GM12878 (cell line): ENCODE measurements at regions not wholly inside any gene's neighbourhood (a gene's known extent, or its start where the extent isn't known, plus 50 kb on each side); places are given as distances from the start of the nearest gene placed in this dataset.

Experiments used
- ATAC-seq: fragments of 200-7000 bp; cut with Tn5 transposase; 3 replicates; pipeline ENCODE4 v1.9.1; 2020; ENCODE audit warnings: mild to moderate bottlenecking, moderate library complexity
- BruUV-seq: library from RNA; stranded (reverse); fragments of 400-500 nt; replicated peaks from 2 replicates; lab custom pipeline; 2021; lab: Mats Ljungman, UMichigan
- CTCF ChIA-PET: fragments of 300-600 bp; sonication (Branson Sonifier 250); formaldehyde crosslinking; extraction: SDS; loops from one replicate; lab custom pipeline; 2021; ENCODE audit warnings: inconsistent platforms; lab: Yijun Ruan, JAX
- POLR2A ChIA-PET: fragments of 350-600 bp; formaldehyde crosslinking; extraction: SDS; loops from one replicate; lab custom pipeline; 2021; ENCODE audit warnings: inconsistent platforms; lab: Charles Lee
- RAD21 ChIA-PET: fragments of 300-600 bp; sonication (Branson Sonifier 250); formaldehyde crosslinking; loops from one replicate; lab custom pipeline; 2023; ENCODE audit warnings: antibody characterized with exemption; ENCODE audit not compliant: unreplicated experiment; lab: Charles Lee
- SMC1A ChIA-PET: fragments of 300-600 bp; sonication (Branson Sonifier 250); formaldehyde crosslinking; loops from one replicate; lab custom pipeline; 2023; ENCODE audit not compliant: unreplicated experiment, uncharacterized antibody; lab: Charles Lee
- DNase-seq: peaks from one replicate; pipeline ENCODE4 v3.0.0-alpha.2; 2011; ENCODE audit warnings: low read depth, low spot score
- FAIRE-seq: peaks from 3 replicates; lab custom pipeline; 2011; peaks lifted over from hg19 to GRCh38; lab: Jason Lieb, UNC
- H2AFZ ChIP-seq: 2 replicates; pipeline ENCODE4 v1.6.0; 2011; ENCODE audit warnings: low read depth, low read length, control low read depth; ENCODE audit not compliant: control insufficient read depth
- H3K27ac ChIP-seq: 2 replicates; pipeline ENCODE4 v1.5.1; 2011; ENCODE audit warnings: control low read depth; ENCODE audit not compliant: control insufficient read depth, insufficient read depth
- H3K27me3 ChIP-seq, 2 experiments: replicated peaks in 1 of 2; 2 replicates each; pipeline versions ENCODE4 v1.6.0 to v1.6.1; 2011; ENCODE audit warnings: low read length in 1 of 2; ENCODE audit not compliant: control insufficient read depth in 2 of 2, insufficient read depth in 2 of 2
- H3K36me3 ChIP-seq, 2 experiments: 2 replicates each; pipeline ENCODE4 v1.5.1; 2011; ENCODE audit warnings: low read length in 1 of 2; ENCODE audit not compliant: control insufficient read depth in 2 of 2, insufficient read depth in 2 of 2
- H3K4me1 ChIP-seq: 2 replicates; pipeline ENCODE4 v1.6.1; 2011; ENCODE audit warnings: mild to moderate bottlenecking, low read length, moderate library complexity, mixed read lengths; ENCODE audit not compliant: control insufficient read depth, insufficient read depth
- H3K4me2 ChIP-seq: 2 replicates; pipeline ENCODE4 v1.6.0; 2011; ENCODE audit warnings: control low read depth; ENCODE audit not compliant: control insufficient read depth, insufficient read depth
- H3K4me3 ChIP-seq: fragments of 200-600 bp; sonication (generic); 2 replicates; pipeline ENCODE4 v1.5.1; 2016
- H3K79me2 ChIP-seq: 2 replicates; pipeline ENCODE4 v1.6.0; 2011; ENCODE audit warnings: low read length; ENCODE audit not compliant: control insufficient read depth, insufficient read depth
- H3K9ac ChIP-seq: 2 replicates; pipeline ENCODE4 v1.8.0; 2011; ENCODE audit warnings: low read length, control low read depth, mixed read lengths; ENCODE audit not compliant: control insufficient read depth, insufficient read depth
- H3K9me3 ChIP-seq: replicated peaks from 3 replicates; pipeline ENCODE4 v1.5.1; 2011; ENCODE audit warnings: mild to moderate bottlenecking, low read length; ENCODE audit not compliant: control insufficient read depth, insufficient read depth
- H4K20me1 ChIP-seq: 2 replicates; pipeline ENCODE4 v1.6.0; 2011; ENCODE audit not compliant: control insufficient read depth, insufficient read depth
- CBX5 ChIP-seq: sonication (generic); IDR thresholded peaks from 2 replicates; pipeline ENCODE4 v1.6.1; 2016; ENCODE audit warnings: low read depth, moderate library complexity, mild to moderate bottlenecking, inconsistent platforms
- IRF4 ChIP-seq: IDR thresholded peaks from 2 replicates; pipeline ENCODE4 v1.6.1; 2011; ENCODE audit warnings: low read depth, low read length
- MEF2B ChIP-seq: fragments of 450-650 bp; IDR thresholded peaks from 2 replicates; pipeline ENCODE4 v1.6.1; 2018; ENCODE audit warnings: mild to moderate bottlenecking, moderate library complexity; ENCODE audit not compliant: partially characterized antibody, poor library complexity, severe bottlenecking
- NBN ChIP-seq: fragments of 450-650 bp; IDR thresholded peaks from 2 replicates; pipeline ENCODE4 v1.6.1; 2016
- NFYB ChIP-seq: IDR thresholded peaks from 2 replicates; pipeline ENCODE4 v1.6.1; 2011; ENCODE audit warnings: low read depth, mild to moderate bottlenecking, low read length, improper control_type of control experiment, moderate library complexity; ENCODE audit not compliant: insufficient read depth
- PBX3 ChIP-seq: IDR thresholded peaks from 2 replicates; pipeline ENCODE4 v1.6.1; 2011; ENCODE audit warnings: mild to moderate bottlenecking, low read depth, low read length, moderate library complexity; ENCODE audit not compliant: insufficient replicate concordance
- POU2F2 ChIP-seq: IDR thresholded peaks from 3 replicates; pipeline ENCODE4 v1.6.1; 2011; ENCODE audit warnings: low read depth, mild to moderate bottlenecking, low read length, borderline replicate concordance
- RAD21 ChIP-seq: IDR thresholded peaks from 2 replicates; pipeline ENCODE4 v1.6.1; 2011; ENCODE audit warnings: mild to moderate bottlenecking, low read depth, low read length, moderate library complexity; ENCODE audit not compliant: insufficient read depth
- SREBF2 ChIP-seq: IDR thresholded peaks from 2 replicates; pipeline ENCODE4 v1.6.1; 2012; ENCODE audit warnings: mild to moderate bottlenecking, low read length
- TBL1XR1 ChIP-seq: IDR thresholded peaks from 2 replicates; pipeline ENCODE4 v1.6.1; 2012; ENCODE audit warnings: low read depth, low read length, improper control_type of control experiment
- WRNIP1 ChIP-seq: IDR thresholded peaks from 2 replicates; pipeline ENCODE4 v1.6.1; 2011; ENCODE audit warnings: low read depth, low read length, improper control_type of control experiment, borderline replicate concordance
- YY1 ChIP-seq: IDR thresholded peaks from 2 replicates; pipeline ENCODE4 v1.6.1; 2011; ENCODE audit warnings: low read depth, mild to moderate bottlenecking, low read length
- ZNF592 ChIP-seq: fragments of 450-650 bp; IDR thresholded peaks from 2 replicates; pipeline ENCODE4 v1.6.1; 2017; ENCODE audit warnings: mild to moderate bottlenecking, moderate library complexity
- ZNF622 ChIP-seq: fragments of 450-650 bp; IDR thresholded peaks from 2 replicates; pipeline ENCODE4 v1.6.1; 2017; ENCODE audit warnings: mild to moderate bottlenecking, inconsistent platforms
- WGBS: methylation state at CpG from one replicate; pipeline ENCODE4 v1.1.6; 2016; ENCODE audit warnings: low lambda C conversion rate; ENCODE audit not compliant: insufficient replicate concordance, insufficient coverage; ENCODE audit errors: missing lambda C conversion rate; 5-methylcytosine and 5-hydroxymethylcytosine counted together
- in situ Hi-C: fragments of 300-500 bp; cut with MboI; formaldehyde crosslinking; loops from 9 replicates; pipeline ENCODE4 v1.14.3; 2018; ENCODE audit warnings: mixed read lengths
- intact Hi-C: fragments of 100-400 bp; cut with micrococcal nuclease; formaldehyde crosslinking; loops from one replicate; pipeline ENCODE4 v1.14.2; 2022; ENCODE audit not compliant: unreplicated experiment
- TF ChIP-seq, protein P1 (sequence below): fragments of 150-350 bp; IDR thresholded peaks from 2 replicates; pipeline ENCODE4 v1.6.1; 2014; ENCODE audit warnings: mild to moderate bottlenecking, low read depth, low read length

- peak; percentile 81 for TF ChIP-seq TBL1XR1
- TF ChIP-seq NBN = 0 out of 2 replicates have a peak, but pooled peaks have one; percentile 49
- TF ChIP-seq ZNF592 = no peak
- 0 out of 2 replicates have a peak, but pooled peaks have one; percentile 42 for TF ChIP-seq IRF4
- TF ChIP-seq CBX5 = peak; percentile 27; the same call in 1 of the 2 replicates
Observed at GRCh38 chr5:68369457-68370125, 154.0 kb downstream of the PIK3R1 start (continued).

GRCh38 chr5:68370196-68370595 is 154.6 kb downstream of the PIK3R1 start:
- SMC1A ChIA-PET = interaction anchor here (0.6 to 5.3 kb wide), 23 partner anchors 8 to 85 kb away, joined by 3 to 36 read pairs (median 4); no protein-coding TSS in a partner anchor
- no peak for FAIRE-seq
- TF ChIP-seq ZNF622 = no peak
- no peak for TF ChIP-seq YY1
- no peak for TF ChIP-seq MEF2B
- TF ChIP-seq NFYB = no peak
- TF ChIP-seq, protein P1, sequence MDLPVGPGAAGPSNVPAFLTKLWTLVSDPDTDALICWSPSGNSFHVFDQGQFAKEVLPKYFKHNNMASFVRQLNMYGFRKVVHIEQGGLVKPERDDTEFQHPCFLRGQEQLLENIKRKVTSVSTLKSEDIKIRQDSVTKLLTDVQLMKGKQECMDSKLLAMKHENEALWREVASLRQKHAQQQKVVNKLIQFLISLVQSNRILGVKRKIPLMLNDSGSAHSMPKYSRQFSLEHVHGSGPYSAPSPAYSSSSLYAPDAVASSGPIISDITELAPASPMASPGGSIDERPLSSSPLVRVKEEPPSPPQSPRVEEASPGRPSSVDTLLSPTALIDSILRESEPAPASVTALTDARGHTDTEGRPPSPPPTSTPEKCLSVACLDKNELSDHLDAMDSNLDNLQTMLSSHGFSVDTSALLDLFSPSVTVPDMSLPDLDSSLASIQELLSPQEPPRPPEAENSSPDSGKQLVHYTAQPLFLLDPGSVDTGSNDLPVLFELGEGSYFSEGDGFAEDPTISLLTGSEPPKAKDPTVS = no peak
- TF ChIP-seq POU2F2 = no peak
- TF ChIP-seq SREBF2 = no peak
- no peak for TF ChIP-seq PBX3
- TF ChIP-seq WRNIP1 = no peak
- no peak for TF ChIP-seq RAD21
- TF ChIP-seq IRF4 = no peak

More at GRCh38 chr5:68370196-68370595, 154.6 kb downstream of the PIK3R1 start:
- intact Hi-C loops (no loop called here), in situ Hi-C loops (no loop called here)
- H3K4me3 ChIP-seq = no peak overlapping the region
- H3K9ac ChIP-seq = no peak overlapping the region
- CTCF ChIA-PET = interaction anchor here (1.0 to 2.7 kb wide), 6 partner anchors 9 to 83 kb away, joined by 3 to 17 read pairs (median 5); no protein-coding TSS in a partner anchor
- BruUV-seq = no TSS peak
- peaks cover 48% of the 10 kb centered on the region for H3K4me1 ChIP-seq
- POLR2A ChIA-PET = interaction anchor here (0.7 to 2.0 kb wide), 4 partner anchors 10 to 85 kb away, joined by 3 to 8 read pairs (median 4); no protein-coding TSS in a partner anchor
- peak overlapping the region; percentile 54; the same call in 1 of the 2 replicates for H3K27ac ChIP-seq
- H3K4me2 ChIP-seq = peak overlapping the region; percentile 77
- 96% methylated on average over 2 of the region's 2 CpGs for WGBS
- DNase-seq (no peak), ATAC-seq (no peak)
- no peaks in the 10 kb centered on the region for H3K9me3 ChIP-seq
- no peaks in the 10 kb centered on the region for H3K27me3 ChIP-seq
- no peaks in the 10 kb centered on the region for H3K79me2 ChIP-seq
- no peaks in the 10 kb centered on the region for H3K36me3 ChIP-seq
- RAD21 ChIA-PET = interaction anchor here (0.8 to 2.0 kb wide), 8 partner anchors 8 to 83 kb away, joined by 3 to 9 read pairs (median 4); no protein-coding TSS in a partner anchor
- H2AFZ ChIP-seq = peak overlapping the region; percentile 19; the same call in 1 of the 2 replicates
- no peaks in the 10 kb centered on the region for H4K20me1 ChIP-seq
